RWPE1 (cell line): ENCODE measurements at regions not wholly inside any gene's neighbourhood (a gene's known extent, or its start where the extent isn't known, plus 50 kb on each side); places are given as distances from the start of the nearest gene placed in this dataset.

Experiments
- CTCF ChIA-PET: fragments of 350-600 bp; sonication (Branson Sonifier 250); formaldehyde crosslinking; extraction: SDS; loops from one replicate; lab custom pipeline; 2021; lab: Yijun Ruan, JAX
- POLR2A ChIA-PET: fragments of 400-600 bp; formaldehyde crosslinking; extraction: SDS; loops from one replicate; lab custom pipeline; 2020; ENCODE audit warnings: antibody characterized with exemption; ENCODE audit not compliant: low non-redundant PET; lab: Yijun Ruan, JAX
- DNase-seq: peaks from one replicate; pipeline ENCODE4 v3.0.0; 2012; ENCODE audit warnings: low spot score
- H3K27ac ChIP-seq: fragments of 450-650 bp; 2 replicates; pipeline ENCODE4 v1.5.1; 2017
- CTCF ChIP-seq: fragments of 450-650 bp; conservative IDR thresholded peaks from 2 replicates; pipeline ENCODE4 v1.5.1; 2017; ENCODE audit warnings: low read depth, mild to moderate bottlenecking

GRCh38 chr3:22322861-22323260 is 571.9 kb upstream of the ZNF385D start:
- POLR2A ChIA-PET: no interaction called here

DNA sequence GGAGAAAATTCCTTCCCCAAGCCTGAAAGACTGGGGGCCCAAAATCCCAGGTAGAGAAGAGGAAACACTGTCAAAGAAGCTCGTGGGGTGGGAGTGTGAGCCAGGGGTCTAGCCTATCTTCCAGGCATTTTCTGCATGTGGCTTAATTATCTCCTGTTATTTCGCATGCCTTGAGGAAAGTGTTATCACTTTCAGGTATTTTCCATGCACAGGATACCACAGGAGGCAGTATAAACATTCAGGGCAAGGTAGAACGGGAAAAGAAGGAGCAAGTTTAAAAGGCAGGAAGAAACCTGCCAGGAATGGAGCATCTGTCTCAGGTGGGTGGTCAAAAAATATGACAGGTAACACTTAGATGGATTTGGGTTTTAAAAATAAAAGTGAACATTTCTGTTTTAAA is 575.3 kb upstream of the ZNF385D start:
- H3K27ac ChIP-seq: no peak overlapping the region
- DNase-seq: no peak
- CTCF ChIA-PET: no interaction called here
- POLR2A ChIA-PET: no interaction called here
- no peak for TF ChIP-seq CTCF

More at GRCh38 chr3:22322861-22323260, 571.9 kb upstream of the ZNF385D start:
- no peak overlapping the region for H3K27ac ChIP-seq
- CTCF ChIA-PET: no interaction called here
- no peak for TF ChIP-seq CTCF
- no peak for DNase-seq

- POLR2A ChIA-PET: no interaction called here
- no peak for TF ChIP-seq CTCF
- CTCF ChIA-PET: no interaction called here
- H3K27ac ChIP-seq: no peak overlapping the region
- no peak for DNase-seq
Observed at GRCh38 chr3:22334996-22335395, 584.0 kb upstream of the ZNF385D start.

- no peak for DNase-seq
- CTCF ChIA-PET: no interaction called here
- H3K27ac ChIP-seq: no peak overlapping the region
- POLR2A ChIA-PET: no interaction called here
- no peak for TF ChIP-seq CTCF
Observed at GRCh38 chr3:22349215-22349851, 598.3 kb upstream of the ZNF385D start.

- no peak overlapping the region for H3K27ac ChIP-seq
- ChIA-PET CTCF (no interaction called here), POLR2A (no interaction called here)
- no peak for TF ChIP-seq CTCF
- DNase-seq: no peak
Observed at GRCh38 chr3:22351806-22352205, 600.8 kb upstream of the ZNF385D start.

DNA sequence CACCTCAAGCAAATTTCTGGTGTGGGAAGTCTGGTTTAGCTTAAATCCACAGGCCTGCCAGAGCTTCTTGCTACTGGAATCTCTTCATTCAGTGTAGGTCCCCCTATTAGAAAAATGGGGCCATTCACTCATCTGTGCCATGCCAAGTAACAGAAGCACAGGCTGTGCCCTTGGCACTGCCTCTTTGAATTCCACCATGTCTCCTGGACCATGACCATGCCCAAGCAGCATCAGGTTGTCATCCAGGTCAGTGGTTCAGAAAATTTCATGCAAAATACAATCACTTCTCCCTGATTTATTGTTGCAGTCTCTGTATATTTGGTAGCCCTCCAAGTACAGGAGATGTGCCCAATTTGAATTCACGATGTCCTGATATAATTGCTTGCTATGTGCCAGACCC is 602.1 kb upstream of the ZNF385D start:
- no peak overlapping the region for H3K27ac ChIP-seq
- CTCF ChIA-PET: no interaction called here
- TF ChIP-seq CTCF: no peak
- POLR2A ChIA-PET: no interaction called here
- DNase-seq: no peak
